ENCODE measurements at regions not wholly inside any gene's neighbourhood (a gene's known extent, or its start where the extent isn't known, plus 50 kb on each side); places are given as distances from the start of the nearest gene placed in this dataset.
A peak's percentile ranks its signal among the peaks of the same experiment; 100 is the strongest.
"Not testable (repeated sequence)": the region's sequence is repeated elsewhere in the genome, so short reads cannot be mapped to it uniquely, and the experiment has no call there.

DNA sequence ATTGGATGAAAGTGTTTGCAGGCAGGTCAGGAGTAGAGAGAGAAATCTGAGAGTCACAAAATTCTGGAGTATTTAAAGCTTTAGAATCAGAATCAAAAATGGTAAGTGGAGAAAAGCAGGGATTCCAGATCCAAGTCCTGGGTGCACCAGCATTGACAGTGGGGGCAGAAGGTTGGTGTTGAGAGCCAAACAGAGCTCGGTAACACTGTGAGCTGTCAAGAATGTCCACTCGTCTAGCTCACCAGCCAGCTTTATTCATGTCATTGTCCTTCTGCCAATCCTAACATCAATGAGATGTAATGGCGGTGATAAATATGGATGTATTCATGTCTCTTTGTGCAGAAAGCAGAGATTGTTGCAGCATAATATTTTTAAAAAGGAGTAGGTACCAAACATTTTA lies 128.8 kb downstream of the KLF6 start:
- ATAC-seq, result no peak
- Mint-ChIP-seq H3K9me3 (no peaks in the 10 kb centered on the region), H3K36me3 (no peaks in the 10 kb centered on the region), H3K4me1 (peaks cover 21% of the 10 kb centered on the region), H3K27ac (no peak overlapping the region), H3K4me3 (no peak overlapping the region)
- no peak for DNase-seq (ENCODE audit: low spot score in 2 of 2)

- ATAC-seq (no peak), DNase-seq (ENCODE audit: low spot score in 2 of 2) (no peak)
- Mint-ChIP-seq H3K27ac (no peak overlapping the region), H3K36me3 (no peaks in the 10 kb centered on the region), H3K9me3 (no peaks in the 10 kb centered on the region), H3K4me1 (peaks cover 20% of the 10 kb centered on the region), H3K4me3 (no peak overlapping the region)
These were observed 129.5 kb downstream of the KLF6 start for GRCh38 chr10:3655528-3655927.

GRCh38 chr10:3654980-3655379 lies 130.0 kb downstream of the KLF6 start:
- peaks cover 15% of the 10 kb centered on the region for H3K4me1 Mint-ChIP-seq
- H3K9me3 Mint-ChIP-seq, result no peaks in the 10 kb centered on the region
- no peak overlapping the region for H3K27ac Mint-ChIP-seq
- ATAC-seq (no peak), DNase-seq (ENCODE audit: low spot score in 2 of 2) (no peak)
- H3K4me3 Mint-ChIP-seq, result no peak overlapping the region
- H3K36me3 Mint-ChIP-seq, result no peaks in the 10 kb centered on the region

GRCh38 chr10:3654496-3654895 lies 130.5 kb downstream of the KLF6 start:
- Mint-ChIP-seq H3K27ac (no peak overlapping the region), H3K36me3 (no peaks in the 10 kb centered on the region), H3K4me1 (peaks cover 15% of the 10 kb centered on the region), H3K9me3 (no peaks in the 10 kb centered on the region), H3K4me3 (no peak overlapping the region)
- ATAC-seq, result no peak
- DNase-seq (ENCODE audit: low spot score in 2 of 2), result no peak

GRCh38 chr10:3653303-3653702 lies 131.7 kb downstream of the KLF6 start:
- Mint-ChIP-seq H3K4me3 (peak overlapping the region; percentile 61), H3K4me1 (peaks cover 20% of the 10 kb centered on the region), H3K27ac (peak overlapping the region; percentile 12)
- ATAC-seq; H3K36me3 Mint-ChIP-seq; H3K9me3 Mint-ChIP-seq; DNase-seq (ENCODE audit: low spot score in 2 of 2): not testable (repeated sequence)

DNA sequence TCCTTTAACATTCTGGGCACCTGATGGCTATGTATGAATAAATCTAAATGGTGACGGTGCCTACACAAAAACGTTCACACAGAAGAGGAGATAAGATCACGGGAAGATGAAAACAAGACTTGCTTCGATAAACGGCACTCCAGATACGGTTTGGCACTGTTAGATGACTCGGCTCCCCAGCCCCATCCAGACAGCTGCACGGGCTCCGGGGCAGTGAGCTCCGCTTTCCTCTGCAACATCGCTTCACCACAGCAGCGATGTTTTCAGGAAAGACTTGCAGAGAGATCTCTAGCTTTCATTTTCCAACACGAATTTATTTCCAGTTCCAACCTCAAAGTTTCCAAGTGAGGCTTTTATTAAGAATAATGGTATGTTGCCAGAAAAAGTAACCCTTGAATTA lies 132.1 kb downstream of the KLF6 start:
- DNase-seq (ENCODE audit: low spot score in 2 of 2) (no peak), ATAC-seq (peak; percentile 70)
- H3K27ac Mint-ChIP-seq, result peak overlapping the region; percentile 12
- no peaks in the 10 kb centered on the region for H3K36me3 Mint-ChIP-seq
- peaks cover 20% of the 10 kb centered on the region for H3K4me1 Mint-ChIP-seq
- peak overlapping the region; percentile 61 for H3K4me3 Mint-ChIP-seq
- no peaks in the 10 kb centered on the region for H3K9me3 Mint-ChIP-seq

DNA sequence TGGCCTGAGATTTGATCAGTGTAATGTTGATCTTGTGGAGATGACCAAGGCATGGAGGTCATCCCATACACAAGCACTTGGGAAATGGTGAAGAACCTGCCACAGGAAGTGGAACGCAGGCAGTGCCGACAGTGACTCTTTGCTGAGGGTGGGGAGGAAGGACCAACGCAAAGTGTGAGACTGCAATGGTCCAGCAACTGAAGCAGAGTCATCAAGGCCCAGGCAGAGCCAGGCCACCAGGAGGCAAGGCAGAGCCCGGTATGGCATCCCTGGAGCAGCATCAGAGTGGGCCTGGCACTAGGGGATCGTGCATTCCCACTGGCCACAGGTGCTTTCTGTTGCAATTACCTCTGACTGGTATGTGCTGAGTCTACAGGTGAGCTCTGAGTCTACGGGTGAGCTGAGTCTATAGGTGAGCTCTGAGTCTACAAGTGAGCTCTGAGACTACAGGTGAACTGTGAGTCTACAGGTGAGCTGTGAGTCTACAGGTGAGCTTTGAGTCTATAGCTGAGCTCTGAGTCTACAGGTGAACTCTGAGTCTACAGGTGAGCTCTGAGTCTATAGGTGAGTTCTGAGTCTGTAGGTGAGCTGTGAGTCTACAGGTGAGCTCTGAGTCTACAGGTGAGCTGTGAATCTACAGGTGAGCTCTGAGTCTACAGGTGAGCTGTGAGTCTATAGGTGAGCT lies 132.9 kb downstream of the KLF6 start:
- Mint-ChIP-seq H3K4me1 (peaks cover 20% of the 10 kb centered on the region), H3K36me3 (no peaks in the 10 kb centered on the region), H3K4me3 (no peak overlapping the region), H3K9me3 (no peaks in the 10 kb centered on the region), H3K27ac (no peak overlapping the region)
- ATAC-seq (no peak), DNase-seq (ENCODE audit: low spot score in 2 of 2) (no peak)

DNA sequence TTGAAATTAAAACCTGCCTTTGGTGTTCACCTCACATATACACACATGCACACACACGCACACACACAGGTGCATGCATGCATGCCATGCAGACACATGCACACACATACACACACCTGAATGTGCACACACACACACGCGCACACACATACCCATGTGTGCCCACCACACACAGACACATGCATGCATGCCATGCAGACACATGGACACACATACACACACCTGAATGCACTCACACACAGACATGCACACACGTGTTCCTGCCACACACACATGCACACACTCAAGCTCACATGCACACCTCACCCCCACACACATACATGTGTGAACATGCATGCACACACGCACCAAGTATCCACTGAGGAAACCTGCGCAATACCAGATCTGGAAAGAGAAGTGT lies 136.4 kb downstream of the KLF6 start:
- Mint-ChIP-seq H3K27ac (no peak overlapping the region), H3K4me3 (no peak overlapping the region), H3K4me1 (peaks cover 14% of the 10 kb centered on the region), H3K36me3 (no peaks in the 10 kb centered on the region), H3K9me3 (no peaks in the 10 kb centered on the region)
- DNase-seq (ENCODE audit: low spot score in 2 of 2) (no peak), ATAC-seq (no peak)

GRCh38 chr10:3648170-3648569 lies 136.8 kb downstream of the KLF6 start:
- Mint-ChIP-seq H3K9me3 (no peaks in the 10 kb centered on the region), H3K4me1 (peaks cover 10% of the 10 kb centered on the region), H3K36me3 (no peaks in the 10 kb centered on the region), H3K4me3 (no peak overlapping the region), H3K27ac (no peak overlapping the region)
- no peak for DNase-seq (ENCODE audit: low spot score in 2 of 2)
- ATAC-seq, result no peak

DNA sequence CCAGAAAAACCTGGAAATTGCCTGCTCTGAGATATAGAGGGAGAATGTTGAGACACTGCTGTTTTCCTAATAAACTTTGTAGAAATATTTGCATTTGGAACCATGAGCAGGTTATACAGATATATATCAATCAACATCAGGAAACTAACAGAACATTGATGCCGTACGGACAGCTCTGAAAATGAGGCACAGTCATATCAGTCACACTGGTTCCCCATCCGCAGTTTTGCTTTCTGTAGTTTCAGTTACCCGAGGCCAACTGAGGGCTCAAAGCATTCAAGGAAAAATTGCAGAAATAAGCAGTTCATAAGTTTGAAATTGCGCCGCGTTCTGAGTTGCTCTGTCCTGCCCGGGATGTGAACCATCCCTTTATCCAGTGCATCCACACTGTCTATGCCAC lies 137.9 kb downstream of the KLF6 start:
- no peaks in the 10 kb centered on the region for H3K36me3 Mint-ChIP-seq
- no peak for DNase-seq (ENCODE audit: low spot score in 2 of 2)

DNA sequence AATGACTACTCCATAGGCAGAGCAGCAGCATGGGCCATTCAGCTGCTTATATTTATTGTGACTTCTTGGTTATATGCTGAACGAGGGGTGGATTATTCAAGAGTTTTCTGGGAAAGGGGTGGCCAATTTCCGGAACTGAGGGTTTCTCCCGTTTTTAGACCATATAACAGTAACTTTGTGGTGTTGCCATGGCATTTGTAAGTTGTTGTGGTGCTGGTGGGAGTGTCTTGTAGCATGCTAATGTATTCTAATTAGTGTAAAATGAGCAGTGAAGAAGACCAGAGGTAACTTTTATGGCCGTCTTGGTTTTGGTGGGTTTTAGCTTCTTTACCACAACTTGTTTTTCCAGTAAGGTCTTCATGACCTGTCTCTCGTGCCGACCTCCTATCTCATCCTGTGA lies 139.6 kb downstream of the KLF6 start:
- H3K4me3 Mint-ChIP-seq, result no peak overlapping the region

More for the DNA sequence above, 137.9 kb downstream of the KLF6 start:
- no peak overlapping the region for H3K4me3 Mint-ChIP-seq
- H3K4me1 Mint-ChIP-seq, result peaks cover 6% of the 10 kb centered on the region
- no peak overlapping the region for H3K27ac Mint-ChIP-seq
- no peak for ATAC-seq
- no peaks in the 10 kb centered on the region for H3K9me3 Mint-ChIP-seq

DNA sequence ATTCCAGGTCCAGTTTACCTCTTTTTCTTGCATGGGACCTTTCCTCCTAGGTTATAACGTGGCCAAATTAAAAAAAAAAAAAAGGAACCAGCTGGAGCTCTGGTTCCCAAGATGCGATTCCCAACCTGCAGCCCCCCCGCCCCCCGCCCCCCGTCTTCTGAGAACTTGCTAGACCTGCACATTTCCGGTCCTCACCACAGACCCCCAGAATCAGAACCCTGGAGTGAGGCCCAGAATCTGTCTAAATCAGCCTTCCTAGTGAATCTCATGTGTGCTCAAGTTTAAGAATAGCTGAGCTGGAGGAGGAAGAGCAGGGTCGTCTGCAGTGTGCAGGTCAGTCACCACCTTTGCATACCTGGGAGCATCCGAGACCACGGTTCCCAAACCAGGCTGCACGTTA lies 144.2 kb downstream of the KLF6 start:
- no peaks in the 10 kb centered on the region for H3K36me3 Mint-ChIP-seq
- no peak overlapping the region for H3K4me3 Mint-ChIP-seq
- no peak for DNase-seq (ENCODE audit: low spot score in 2 of 2)
- no peaks in the 10 kb centered on the region for H3K4me1 Mint-ChIP-seq
- H3K27ac Mint-ChIP-seq, result no peak overlapping the region
- no peaks in the 10 kb centered on the region for H3K9me3 Mint-ChIP-seq
- no peak for ATAC-seq

More for the DNA sequence above, 139.6 kb downstream of the KLF6 start:
- no peak for ATAC-seq
- Mint-ChIP-seq H3K27ac (no peak overlapping the region), H3K9me3 (no peaks in the 10 kb centered on the region), H3K4me1 (peaks cover 6% of the 10 kb centered on the region), H3K36me3 (no peaks in the 10 kb centered on the region)
- no peak for DNase-seq (ENCODE audit: low spot score in 2 of 2)

DNA sequence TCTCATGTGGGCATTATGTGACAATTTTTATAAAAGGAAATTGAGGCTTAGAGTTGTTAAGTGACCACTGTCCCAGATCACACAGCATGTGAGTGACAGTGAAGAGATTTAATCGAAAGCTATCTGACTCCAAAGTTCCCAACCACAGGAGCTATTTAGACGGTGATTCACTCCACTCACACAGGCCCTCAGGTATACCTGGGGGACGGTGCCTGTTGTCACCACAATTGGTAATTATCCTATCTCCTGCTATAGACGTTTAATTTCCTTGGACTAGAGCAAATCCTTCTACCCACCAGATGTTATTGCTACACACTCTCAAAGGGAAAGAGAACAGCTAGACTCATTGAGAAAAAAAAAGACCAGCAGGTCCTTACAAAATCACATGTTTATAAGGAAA lies 145.5 kb downstream of the KLF6 start:
- Mint-ChIP-seq H3K9me3 (no peaks in the 10 kb centered on the region), H3K4me1 (no peaks in the 10 kb centered on the region), H3K4me3 (no peak overlapping the region), H3K36me3 (no peaks in the 10 kb centered on the region), H3K27ac (no peak overlapping the region)
- DNase-seq (ENCODE audit: low spot score in 2 of 2) (no peak), ATAC-seq (no peak)

- Mint-ChIP-seq H3K9me3 (no peaks in the 10 kb centered on the region), H3K36me3 (no peaks in the 10 kb centered on the region), H3K27ac (no peak overlapping the region), H3K4me1 (no peaks in the 10 kb centered on the region), H3K4me3 (no peak overlapping the region)
- DNase-seq (ENCODE audit: low spot score in 2 of 2) (no peak), ATAC-seq (no peak)
These were observed 148.4 kb downstream of the KLF6 start for GRCh38 chr10:3636356-3637181.

DNA sequence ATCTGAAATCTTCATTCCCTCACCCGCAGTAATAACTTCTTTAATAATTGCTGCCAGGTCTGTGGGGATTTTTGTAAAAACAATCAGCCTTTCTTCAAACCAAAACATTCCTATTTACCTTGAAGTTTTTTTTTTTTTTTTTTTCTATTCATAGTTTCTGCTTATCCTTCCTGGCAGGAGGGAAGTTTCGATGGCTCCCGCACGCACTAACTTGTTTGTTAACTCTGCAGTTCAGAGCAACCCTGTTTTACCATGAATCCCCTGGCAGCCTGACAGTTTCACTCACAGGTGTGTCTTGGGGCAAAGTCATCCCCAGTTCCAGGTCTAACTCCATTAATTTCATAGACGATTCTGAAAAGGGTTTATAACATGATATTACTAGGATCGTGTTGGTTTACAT lies 149.3 kb downstream of the KLF6 start:
- Mint-ChIP-seq H3K27ac (no peak overlapping the region), H3K9me3 (no peaks in the 10 kb centered on the region), H3K4me1 (peaks cover 7% of the 10 kb centered on the region), H3K36me3 (no peaks in the 10 kb centered on the region), H3K4me3 (no peak overlapping the region)
- ATAC-seq (no peak), DNase-seq (ENCODE audit: low spot score in 2 of 2) (no peak)

- no peaks in the 10 kb centered on the region for H3K9me3 Mint-ChIP-seq
- H3K27ac Mint-ChIP-seq, result peak overlapping the region; percentile 26
- no peaks in the 10 kb centered on the region for H3K36me3 Mint-ChIP-seq
- DNase-seq (ENCODE audit: low spot score in 2 of 2) (no peak), ATAC-seq (no peak)
- H3K4me1 Mint-ChIP-seq, result peaks cover 7% of the 10 kb centered on the region
- no peak overlapping the region for H3K4me3 Mint-ChIP-seq
These were observed 149.8 kb downstream of the KLF6 start for GRCh38 chr10:3635211-3635671.
